GM06990 (cell line): ENCODE measurements at regions not wholly inside any gene's neighbourhood (a gene's known extent, or its start where the extent isn't known, plus 50 kb on each side); places are given as distances from the start of the nearest gene placed in this dataset.

ENCODE experiments used
- DNase-seq: peaks from one replicate; pipeline ENCODE4 v3.0.0-alpha.2; 2011; ENCODE audit not compliant: insufficient read length; ENCODE audit errors: extremely low read depth
- H3K27me3 ChIP-seq: replicated peaks from 2 replicates; pipeline ENCODE4 v1.6.0; 2011; ENCODE audit warnings: low read length; ENCODE audit not compliant: control insufficient read depth, insufficient read depth
- H3K36me3 ChIP-seq: 2 replicates; pipeline ENCODE4 v1.5.1; 2011; ENCODE audit warnings: low read length; ENCODE audit not compliant: control insufficient read depth, insufficient read depth
- H3K4me3 ChIP-seq: replicated peaks from 2 replicates; pipeline ENCODE4 v1.5.1; 2011; ENCODE audit warnings: low read depth, mild to moderate bottlenecking, control low read depth, low read length
- CTCF ChIP-seq: IDR thresholded peaks from 2 replicates; pipeline ENCODE4 v1.5.1; 2011; ENCODE audit warnings: low read length, control low read depth, mild to moderate bottlenecking, inconsistent platforms; ENCODE audit not compliant: insufficient read depth, poor library complexity, severe bottlenecking

DNA sequence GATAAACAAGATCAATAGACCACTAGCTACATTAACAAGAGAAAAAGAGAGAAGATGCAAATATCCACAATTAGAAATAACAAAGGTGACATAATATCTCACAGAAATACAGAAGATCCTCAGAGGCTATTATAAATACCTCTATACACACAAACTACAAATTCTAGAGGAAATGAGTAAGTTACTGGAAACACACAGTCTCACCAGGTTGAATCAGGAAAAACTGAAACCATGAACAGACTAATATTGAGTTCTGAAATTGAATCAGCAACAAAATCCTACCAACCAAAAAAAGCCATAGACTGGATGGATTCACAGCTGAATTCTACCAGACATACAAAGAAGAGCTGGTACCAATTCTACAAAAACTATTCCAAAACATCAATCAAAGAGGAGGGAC is 211.8 kb upstream of the CPEB2 start:
- TF ChIP-seq CTCF, result no peak
- Histone ChIP-seq H3K36me3 (no peaks in the 10 kb centered on the region), H3K4me3 (no peak overlapping the region), H3K27me3 (no peaks in the 10 kb centered on the region)
- no peak for DNase-seq

GRCh38 chr4:14792702-14793227 is 209.5 kb upstream of the CPEB2 start:
- no peak for DNase-seq
- Histone ChIP-seq H3K36me3 (no peaks in the 10 kb centered on the region), H3K27me3 (no peaks in the 10 kb centered on the region), H3K4me3 (no peak overlapping the region)
- TF ChIP-seq CTCF, result no peak

DNA sequence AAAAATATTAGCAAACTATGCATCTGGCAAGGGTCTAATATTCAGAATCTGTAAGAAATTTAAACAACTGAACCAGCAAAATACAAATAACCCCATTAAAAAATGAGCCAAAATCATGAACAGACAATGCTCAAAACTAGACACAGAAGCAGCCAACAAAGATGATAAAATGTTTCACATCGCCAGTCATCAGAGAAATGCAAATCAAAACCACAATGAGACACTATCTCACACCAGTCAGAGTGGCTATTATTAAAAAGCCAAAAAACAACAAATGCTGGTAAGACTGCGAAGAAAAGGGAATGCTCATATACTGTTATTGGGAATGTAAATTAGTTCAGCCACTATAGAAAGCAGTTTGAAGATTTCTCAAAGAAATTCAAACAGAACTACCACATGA is 201.3 kb upstream of the CPEB2 start:
- Histone ChIP-seq H3K27me3 (no peaks in the 10 kb centered on the region), H3K4me3 (no peak overlapping the region), H3K36me3 (no peaks in the 10 kb centered on the region)
- no peak for TF ChIP-seq CTCF
- DNase-seq, result no peak

DNA sequence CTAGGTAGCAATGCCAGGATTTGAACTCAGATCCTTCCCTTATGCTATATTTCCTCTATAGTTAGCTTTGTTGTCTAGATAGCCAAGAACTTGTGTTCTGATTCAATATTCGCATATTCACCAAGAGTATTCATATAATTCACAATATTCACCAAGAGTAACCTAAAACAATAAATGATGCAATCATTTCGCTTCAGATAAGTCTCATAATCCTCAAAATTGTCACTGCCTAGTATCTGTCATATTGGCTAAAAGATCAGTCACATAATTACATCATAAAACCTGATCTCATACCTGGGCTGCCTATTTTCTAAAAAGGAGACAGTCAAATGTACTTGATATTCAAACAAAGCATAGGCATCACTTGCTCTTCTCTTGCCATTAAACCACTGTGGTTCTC is 199.7 kb upstream of the CPEB2 start:
- no peak for TF ChIP-seq CTCF

DNA sequence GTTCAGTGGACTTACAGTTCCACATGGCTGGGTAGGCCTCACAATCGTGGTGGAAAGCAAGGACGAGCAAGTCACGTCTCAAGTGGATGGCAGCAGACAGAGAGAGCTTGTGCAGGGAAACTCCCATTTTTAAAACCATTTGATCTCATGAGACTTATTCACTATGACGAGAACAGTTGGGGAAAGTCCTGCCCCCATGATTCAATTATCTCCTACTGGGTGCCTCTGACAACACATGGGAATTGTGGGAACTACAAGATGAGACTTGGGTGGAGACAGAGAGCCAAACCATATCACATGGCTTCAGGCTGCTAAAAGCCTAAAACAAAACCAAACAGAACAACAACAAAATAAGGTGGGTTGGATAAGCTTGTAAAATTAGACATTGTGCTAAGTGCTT is 194.4 kb upstream of the CPEB2 start:
- Histone ChIP-seq H3K27me3 (no peaks in the 10 kb centered on the region), H3K4me3 (no peak overlapping the region), H3K36me3 (no peaks in the 10 kb centered on the region)
- no peak for TF ChIP-seq CTCF
- DNase-seq, result no peak

More for the DNA sequence above, 199.7 kb upstream of the CPEB2 start:
- no peak for DNase-seq
- Histone ChIP-seq H3K27me3 (no peaks in the 10 kb centered on the region), H3K4me3 (no peak overlapping the region), H3K36me3 (no peaks in the 10 kb centered on the region)

- no peak for TF ChIP-seq CTCF
- Histone ChIP-seq H3K36me3 (no peaks in the 10 kb centered on the region), H3K27me3 (no peaks in the 10 kb centered on the region), H3K4me3 (no peak overlapping the region)
- DNase-seq, result no peak
Observed at GRCh38 chr4:14809203-14809602, 193.1 kb upstream of the CPEB2 start.
